ENCODE measurements at regions not wholly inside any gene's neighbourhood (a gene's known extent, or its start where the extent isn't known, plus 50 kb on each side); places are given as distances from the start of the nearest gene placed in this dataset.

DNA sequence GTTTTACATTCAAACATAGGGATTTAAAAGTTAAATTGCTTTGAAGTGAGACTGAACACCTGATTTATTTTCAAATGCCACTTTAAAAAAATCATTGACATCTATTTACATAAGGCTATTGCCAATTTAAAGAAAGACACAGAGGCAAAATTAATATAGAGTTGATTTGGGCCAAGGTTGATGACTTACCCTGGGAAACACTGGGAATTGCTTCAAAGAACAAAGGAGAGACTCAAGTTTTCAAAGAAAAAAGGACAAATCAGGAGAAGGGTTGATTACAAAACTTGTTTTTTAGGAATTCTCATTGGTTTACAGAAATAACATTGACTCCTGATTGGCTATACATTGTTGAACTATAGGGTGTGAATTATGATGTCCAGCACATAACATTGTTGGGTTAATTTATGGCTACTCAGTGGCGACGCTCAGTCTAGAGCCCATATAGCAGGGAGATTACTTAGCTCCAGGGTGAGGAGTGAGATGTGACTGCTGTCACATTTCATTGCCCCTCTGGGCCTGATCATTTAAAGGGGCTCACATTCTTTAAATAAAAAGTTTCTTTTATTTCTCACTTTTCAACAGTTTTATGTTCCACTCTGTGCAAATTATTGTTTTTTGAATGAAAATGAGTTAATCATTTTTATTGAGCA, 184.6 kb downstream of the SPATA18 start:
- no peak overlapping the region for H3K4me3 ChIP-seq (ENCODE audit: low read depth, low read length)
- DNase-seq, result no peak
- TF ChIP-seq, protein P1, sequence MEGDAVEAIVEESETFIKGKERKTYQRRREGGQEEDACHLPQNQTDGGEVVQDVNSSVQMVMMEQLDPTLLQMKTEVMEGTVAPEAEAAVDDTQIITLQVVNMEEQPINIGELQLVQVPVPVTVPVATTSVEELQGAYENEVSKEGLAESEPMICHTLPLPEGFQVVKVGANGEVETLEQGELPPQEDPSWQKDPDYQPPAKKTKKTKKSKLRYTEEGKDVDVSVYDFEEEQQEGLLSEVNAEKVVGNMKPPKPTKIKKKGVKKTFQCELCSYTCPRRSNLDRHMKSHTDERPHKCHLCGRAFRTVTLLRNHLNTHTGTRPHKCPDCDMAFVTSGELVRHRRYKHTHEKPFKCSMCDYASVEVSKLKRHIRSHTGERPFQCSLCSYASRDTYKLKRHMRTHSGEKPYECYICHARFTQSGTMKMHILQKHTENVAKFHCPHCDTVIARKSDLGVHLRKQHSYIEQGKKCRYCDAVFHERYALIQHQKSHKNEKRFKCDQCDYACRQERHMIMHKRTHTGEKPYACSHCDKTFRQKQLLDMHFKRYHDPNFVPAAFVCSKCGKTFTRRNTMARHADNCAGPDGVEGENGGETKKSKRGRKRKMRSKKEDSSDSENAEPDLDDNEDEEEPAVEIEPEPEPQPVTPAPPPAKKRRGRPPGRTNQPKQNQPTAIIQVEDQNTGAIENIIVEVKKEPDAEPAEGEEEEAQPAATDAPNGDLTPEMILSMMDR (IDR thresholded peaks at IDR 0.05; ENCODE audit: low read depth, low read length), result no peak

DNA sequence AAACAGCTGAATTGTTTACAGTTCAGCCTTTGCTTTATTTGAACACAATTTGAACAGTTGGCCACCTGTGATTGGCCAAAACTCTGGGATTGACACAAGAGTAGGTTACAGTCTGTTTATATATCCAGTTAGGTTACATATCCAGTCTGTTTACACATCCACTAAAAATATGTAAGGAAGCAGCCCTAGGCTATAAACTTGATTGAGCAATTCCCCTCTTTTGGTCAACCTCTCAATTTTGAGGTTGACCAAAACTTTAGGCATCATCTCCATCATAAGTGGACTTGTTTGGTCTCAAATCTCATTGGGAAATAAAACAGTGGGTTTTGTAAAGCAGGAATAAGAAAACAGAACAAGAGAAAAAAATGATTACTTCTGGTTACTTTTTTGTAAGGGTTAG, 190.8 kb downstream of the SPATA18 start:
- H3K27me3 ChIP-seq (ENCODE audit: insufficient read depth, low read depth, severe bottlenecking), result peaks cover 36% of the 10 kb centered on the region
- no peaks in the 10 kb centered on the region for H3K36me3 ChIP-seq
- H3K9me3 ChIP-seq (ENCODE audit: severe bottlenecking), result no peaks in the 10 kb centered on the region
- TF ChIP-seq, protein P1 (IDR thresholded peaks at IDR 0.05; ENCODE audit: low read depth, low read length), result no peak
- no peak overlapping the region for H3K27ac ChIP-seq
- DNase-seq, result no peak
- H3K4me3 ChIP-seq (ENCODE audit: low read depth, low read length), result no peak overlapping the region

More for the DNA sequence above, 184.6 kb downstream of the SPATA18 start:
- no peaks in the 10 kb centered on the region for H3K36me3 ChIP-seq
- H3K27ac ChIP-seq, result no peak overlapping the region
- H3K27me3 ChIP-seq (ENCODE audit: insufficient read depth, low read depth, severe bottlenecking), result peaks cover 36% of the 10 kb centered on the region
- H3K9me3 ChIP-seq (ENCODE audit: severe bottlenecking), result no peaks in the 10 kb centered on the region

DNA sequence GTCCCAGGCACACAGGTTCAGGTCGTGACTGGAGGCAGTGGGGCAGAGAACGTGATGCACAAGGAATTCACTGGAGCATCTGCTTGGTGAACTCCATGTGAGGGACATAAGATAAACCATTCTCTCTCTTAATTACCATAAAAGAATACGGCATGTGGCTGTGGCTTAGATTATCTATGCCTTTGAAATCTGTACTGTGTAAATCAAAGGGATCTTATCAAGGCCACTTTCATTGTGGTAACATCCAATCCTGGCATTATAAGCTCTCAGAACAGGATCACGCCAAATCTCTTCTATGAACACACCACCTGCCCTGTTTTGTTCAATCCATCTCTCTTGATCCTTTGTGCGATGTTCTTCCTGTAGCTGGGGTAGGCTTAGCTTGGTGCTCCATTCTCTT, 192.3 kb downstream of the SPATA18 start:
- DNase-seq, result no peak
- TF ChIP-seq, protein P1 (IDR thresholded peaks at IDR 0.05; ENCODE audit: low read depth, low read length), result no peak
- Histone ChIP-seq H3K27me3 (ENCODE audit: insufficient read depth, low read depth, severe bottlenecking) (peaks cover 43% of the 10 kb centered on the region), H3K27ac (no peak overlapping the region), H3K9me3 (ENCODE audit: severe bottlenecking) (no peaks in the 10 kb centered on the region), H3K4me3 (ENCODE audit: low read depth, low read length) (no peak overlapping the region), H3K36me3 (no peaks in the 10 kb centered on the region)

DNA sequence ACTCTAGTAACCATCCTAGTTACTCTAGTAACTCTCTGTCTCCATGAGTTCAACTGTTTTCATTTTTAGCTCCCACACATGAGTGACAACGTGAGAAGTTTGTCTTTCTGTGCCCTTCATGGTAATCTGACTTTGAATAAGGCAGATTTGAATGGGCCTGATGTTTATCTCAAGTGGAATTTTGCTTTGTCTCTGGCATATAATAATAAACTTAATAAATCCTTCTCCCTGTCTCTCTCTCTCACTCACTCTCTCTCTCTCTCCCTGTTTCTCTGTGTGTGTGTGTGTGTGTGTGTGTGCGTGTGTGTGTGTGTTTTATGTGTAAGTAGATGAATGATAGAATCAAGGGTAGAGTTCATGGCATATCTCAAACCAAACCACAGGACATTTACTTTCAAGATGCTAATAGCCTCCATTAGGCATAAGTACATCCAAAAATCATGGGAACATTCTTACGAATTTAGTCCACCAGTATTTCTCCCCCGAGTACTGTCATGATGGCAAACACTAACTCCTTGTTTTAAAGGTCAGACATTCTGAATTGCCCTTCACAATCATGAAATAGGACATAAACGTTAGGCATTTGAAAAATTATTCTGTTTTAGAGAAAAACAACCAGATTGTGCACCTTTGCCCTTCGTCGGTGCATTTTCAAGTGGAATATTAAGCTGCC, 193.1 kb downstream of the SPATA18 start:
- no peak for DNase-seq
- no peak overlapping the region for H3K4me3 ChIP-seq (ENCODE audit: low read depth, low read length)
- TF ChIP-seq, protein P1 (IDR thresholded peaks at IDR 0.05; ENCODE audit: low read depth, low read length), result no peak

DNA sequence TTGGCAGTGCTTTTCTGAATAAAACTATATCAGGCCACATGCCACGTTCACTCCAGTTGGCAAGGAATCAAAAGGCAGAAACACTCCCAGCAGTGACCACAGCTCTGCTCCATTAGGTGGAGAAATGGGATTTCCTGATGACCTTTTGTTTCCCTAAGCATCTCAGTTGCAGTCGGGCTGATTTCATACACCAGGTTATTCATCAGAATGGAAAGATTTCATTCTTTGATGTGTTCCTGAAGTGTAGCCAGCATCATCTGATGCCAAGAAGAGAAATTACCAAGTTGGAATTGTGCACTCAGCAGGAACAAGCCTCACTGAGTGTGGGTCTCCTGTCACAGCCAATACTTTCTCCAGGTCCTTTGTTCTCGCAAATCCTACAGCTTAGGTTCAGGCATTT, 193.7 kb downstream of the SPATA18 start:
- no peaks in the 10 kb centered on the region for H3K36me3 ChIP-seq
- no peak overlapping the region for H3K27ac ChIP-seq
- peaks cover 42% of the 10 kb centered on the region for H3K27me3 ChIP-seq (ENCODE audit: insufficient read depth, low read depth, severe bottlenecking)
- TF ChIP-seq, protein P1 (IDR thresholded peaks at IDR 0.05; ENCODE audit: low read depth, low read length), result no peak
- no peak overlapping the region for H3K4me3 ChIP-seq (ENCODE audit: low read depth, low read length)
- no peak for DNase-seq
- no peaks in the 10 kb centered on the region for H3K9me3 ChIP-seq (ENCODE audit: severe bottlenecking)

More for the DNA sequence above, 193.1 kb downstream of the SPATA18 start:
- Histone ChIP-seq H3K9me3 (ENCODE audit: severe bottlenecking) (no peaks in the 10 kb centered on the region), H3K36me3 (no peaks in the 10 kb centered on the region), H3K27me3 (ENCODE audit: insufficient read depth, low read depth, severe bottlenecking) (peaks cover 43% of the 10 kb centered on the region), H3K27ac (no peak overlapping the region)
